ENCODE measurements at regions not wholly inside any gene's neighbourhood (a gene's known extent, or its start where the extent isn't known, plus 50 kb on each side); places are given as distances from the start of the nearest gene placed in this dataset.

- DNase-seq, result no peak
These were observed 318.4 kb downstream of the AJAP1 start for GRCh38 chr1:4972761-4973320.

- DNase-seq, result no peak
These were observed 317.3 kb downstream of the AJAP1 start for GRCh38 chr1:4971666-4972065.

GRCh38 chr1:4970532-4970931 is 316.1 kb downstream of the AJAP1 start:
- no peak for DNase-seq

- no peak for DNase-seq
These were observed 315.2 kb downstream of the AJAP1 start for GRCh38 chr1:4969556-4970129.

GRCh38 chr1:4965346-4966075 is 311.1 kb downstream of the AJAP1 start:
- DNase-seq, result no peak

- no peak for DNase-seq
These were observed 310.4 kb downstream of the AJAP1 start for GRCh38 chr1:4964634-4965345.

GRCh38 chr1:4963251-4963650 is 308.8 kb downstream of the AJAP1 start:
- DNase-seq, result peak; percentile 22

- no peak for DNase-seq
These were observed 308.4 kb downstream of the AJAP1 start for GRCh38 chr1:4962836-4963235.

- no peak for DNase-seq
These were observed 307.7 kb downstream of the AJAP1 start for GRCh38 chr1:4961935-4962645.

GRCh38 chr1:4960782-4961475 is 306.5 kb downstream of the AJAP1 start:
- no peak for DNase-seq

GRCh38 chr1:4960336-4960735 is 305.9 kb downstream of the AJAP1 start:
- no peak for DNase-seq

- DNase-seq, result no peak
These were observed 304.8 kb downstream of the AJAP1 start for GRCh38 chr1:4959216-4959615.

- no peak for DNase-seq
These were observed 302.6 kb downstream of the AJAP1 start for GRCh38 chr1:4957027-4957426.

- no peak for DNase-seq
These were observed 300.0 kb downstream of the AJAP1 start for GRCh38 chr1:4954392-4954791.

- DNase-seq, result no peak
These were observed 297.2 kb downstream of the AJAP1 start for GRCh38 chr1:4951601-4952000.

- no peak for DNase-seq
These were observed 291.9 kb downstream of the AJAP1 start for GRCh38 chr1:4946343-4946742.

GRCh38 chr1:4944911-4945310 is 290.5 kb downstream of the AJAP1 start:
- DNase-seq, result no peak

- DNase-seq, result no peak
These were observed 289.7 kb downstream of the AJAP1 start for GRCh38 chr1:4944072-4944471.

- no peak for DNase-seq
These were observed 284.9 kb downstream of the AJAP1 start for GRCh38 chr1:4939266-4939665.

GRCh38 chr1:4937876-4938534 is 283.6 kb downstream of the AJAP1 start:
- no peak for DNase-seq

- DNase-seq, result no peak
These were observed 281.4 kb downstream of the AJAP1 start for GRCh38 chr1:4935807-4936206.

- DNase-seq, result no peak
These were observed 278.8 kb downstream of the AJAP1 start for GRCh38 chr1:4933232-4933631.

Measured in fibroblast of skin of scalp (primary cell).